ENCODE measurements at regions not wholly inside any gene's neighbourhood (a gene's known extent, or its start where the extent isn't known, plus 50 kb on each side); places are given as distances from the start of the nearest gene placed in this dataset.
A peak's percentile ranks its signal among the peaks of the same experiment; 100 is the strongest.
"Not testable (repeated sequence)": the region's sequence is repeated elsewhere in the genome, so short reads cannot be mapped to it uniquely, and the experiment has no call there.

DNA sequence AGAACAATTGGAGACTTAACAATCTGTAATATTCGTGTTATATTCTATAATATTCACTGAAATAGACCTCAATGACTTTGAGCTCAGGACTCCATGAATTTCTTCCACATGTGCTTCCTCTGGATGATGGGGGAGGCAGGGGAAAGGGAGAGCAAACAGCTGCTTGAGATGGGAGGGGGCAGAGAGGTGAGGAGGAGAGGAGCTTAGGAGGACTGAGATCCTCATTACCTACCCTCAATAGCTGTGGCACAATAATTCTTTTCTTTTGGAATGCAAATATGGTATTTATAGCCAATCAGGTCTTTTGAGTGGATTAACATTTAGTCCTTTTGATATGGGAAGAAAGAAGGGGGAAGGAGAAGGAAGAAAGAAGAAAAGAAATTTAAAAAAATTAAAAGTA, 64.1 kb upstream of the ZNF217 start:
- intact Hi-C loops (cut with micrococcal nuclease) = loop anchor here (2.0 to 10.0 kb wide), 4 partner anchors 35 to 235 kb away; no protein-coding TSS in a partner anchor
- Mint-ChIP-seq H3K27me3 (ENCODE audit: low read depth) (no peaks in the 10 kb centered on the region), H3K9me3 (no peaks in the 10 kb centered on the region), H3K4me1 (ENCODE audit: low read depth) (peaks cover 66% of the 10 kb centered on the region), H3K27ac (peak overlapping the region; percentile 39), H3K36me3 (ENCODE audit: low read depth) (no peaks in the 10 kb centered on the region), H3K4me3 (ENCODE audit: low read depth) (no peak overlapping the region)
- no peak for DNase-seq (ENCODE audit: low spot score)

DNA sequence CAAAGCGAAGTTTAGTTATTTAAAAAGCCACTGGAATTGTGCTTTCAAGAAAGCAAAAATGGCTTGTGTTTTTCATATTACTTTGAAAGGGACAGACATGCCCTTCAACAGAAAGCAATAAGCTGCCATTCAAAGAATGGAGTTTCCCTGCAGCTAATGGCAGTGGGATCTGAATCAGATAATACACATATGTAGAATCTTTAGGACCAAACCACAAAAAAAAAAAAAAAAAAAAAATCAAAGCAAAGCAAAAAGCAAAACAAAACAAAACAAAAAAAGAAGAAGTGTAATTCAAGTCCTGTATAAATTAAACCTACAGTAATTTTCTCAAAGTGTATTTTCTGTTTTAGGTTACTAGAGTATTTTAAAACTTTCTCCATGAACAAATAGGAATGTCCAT, 63.6 kb upstream of the ZNF217 start:
- peak overlapping the region; percentile 89 for H3K27ac Mint-ChIP-seq
- intact Hi-C loops (cut with micrococcal nuclease) = loop anchor here (2.0 to 10.0 kb wide), 4 partner anchors 35 to 236 kb away; no protein-coding TSS in a partner anchor
- H3K36me3 Mint-ChIP-seq (ENCODE audit: low read depth) = no peaks in the 10 kb centered on the region
- H3K9me3 Mint-ChIP-seq = no peaks in the 10 kb centered on the region
- H3K4me1 Mint-ChIP-seq (ENCODE audit: low read depth) = peaks cover 68% of the 10 kb centered on the region
- DNase-seq (ENCODE audit: low spot score) = no peak
- H3K27me3 Mint-ChIP-seq (ENCODE audit: low read depth) = no peaks in the 10 kb centered on the region
- peak overlapping the region; percentile 63 for H3K4me3 Mint-ChIP-seq (ENCODE audit: low read depth)

- no peaks in the 10 kb centered on the region for H3K9me3 Mint-ChIP-seq
- DNase-seq (ENCODE audit: low spot score) = no peak
- peaks cover 69% of the 10 kb centered on the region for H3K4me1 Mint-ChIP-seq (ENCODE audit: low read depth)
- intact Hi-C loops (cut with micrococcal nuclease) = loop anchor here (1.0 to 10.0 kb wide), 7 partner anchors 13 to 236 kb away; no protein-coding TSS in a partner anchor
- H3K36me3 Mint-ChIP-seq (ENCODE audit: low read depth) = no peaks in the 10 kb centered on the region
- no peaks in the 10 kb centered on the region for H3K27me3 Mint-ChIP-seq (ENCODE audit: low read depth)
- peak overlapping the region; percentile 63 for H3K4me3 Mint-ChIP-seq (ENCODE audit: low read depth)
- H3K27ac Mint-ChIP-seq = peak overlapping the region; percentile 89
Observed at GRCh38 chr20:53656293-53657202, 62.9 kb upstream of the ZNF217 start.

GRCh38 chr20:53655625-53656292, 62.1 kb upstream of the ZNF217 start:
- peaks cover 61% of the 10 kb centered on the region for H3K4me1 Mint-ChIP-seq (ENCODE audit: low read depth)
- H3K36me3 Mint-ChIP-seq (ENCODE audit: low read depth) = no peaks in the 10 kb centered on the region
- H3K9me3 Mint-ChIP-seq = no peaks in the 10 kb centered on the region
- no peak for DNase-seq (ENCODE audit: low spot score)
- H3K4me3 Mint-ChIP-seq (ENCODE audit: low read depth) = no peak overlapping the region
- peak overlapping the region; percentile 43 for H3K27ac Mint-ChIP-seq
- H3K27me3 Mint-ChIP-seq (ENCODE audit: low read depth) = no peaks in the 10 kb centered on the region
- intact Hi-C loops (cut with micrococcal nuclease) = loop anchor here (1.0 to 10.0 kb wide), 7 partner anchors 12 to 237 kb away; no protein-coding TSS in a partner anchor

- H3K4me3 Mint-ChIP-seq (ENCODE audit: low read depth) = no peak overlapping the region
- H3K36me3 Mint-ChIP-seq (ENCODE audit: low read depth) = no peaks in the 10 kb centered on the region
- H3K9me3 Mint-ChIP-seq = no peaks in the 10 kb centered on the region
- intact Hi-C loops (cut with micrococcal nuclease) = loop anchor here (5.0 to 10.0 kb wide), 2 partner anchors 33 to 190 kb away; no protein-coding TSS in a partner anchor
- peaks cover 55% of the 10 kb centered on the region for H3K4me1 Mint-ChIP-seq (ENCODE audit: low read depth)
- H3K27me3 Mint-ChIP-seq (ENCODE audit: low read depth) = no peaks in the 10 kb centered on the region
- DNase-seq (ENCODE audit: low spot score) = no peak
- H3K27ac Mint-ChIP-seq = peak overlapping the region; percentile 9
Observed at GRCh38 chr20:53654932-53655624, 61.4 kb upstream of the ZNF217 start.

- not testable (repeated sequence) for H3K27me3 Mint-ChIP-seq (ENCODE audit: low read depth); H3K36me3 Mint-ChIP-seq (ENCODE audit: low read depth); DNase-seq (ENCODE audit: low spot score); H3K27ac Mint-ChIP-seq; H3K4me3 Mint-ChIP-seq (ENCODE audit: low read depth); H3K9me3 Mint-ChIP-seq
- intact Hi-C loops (cut with micrococcal nuclease) = loop anchor here (10.0 kb wide), 1 partner anchor 190 kb away; no protein-coding TSS in a partner anchor
- peaks cover 53% of the 10 kb centered on the region for H3K4me1 Mint-ChIP-seq (ENCODE audit: low read depth)
Observed at GRCh38 chr20:53654521-53654920, 60.9 kb upstream of the ZNF217 start.

GRCh38 chr20:53652859-53653517, 59.3 kb upstream of the ZNF217 start:
- no peaks in the 10 kb centered on the region for H3K9me3 Mint-ChIP-seq
- H3K4me1 Mint-ChIP-seq (ENCODE audit: low read depth) = peaks cover 46% of the 10 kb centered on the region
- peak overlapping the region; percentile 75 for H3K4me3 Mint-ChIP-seq (ENCODE audit: low read depth)
- intact Hi-C loops (cut with micrococcal nuclease) = loop anchor here (1.0 to 10.0 kb wide), 5 partner anchors 10 to 220 kb away; no protein-coding TSS in a partner anchor
- H3K36me3 Mint-ChIP-seq (ENCODE audit: low read depth) = no peaks in the 10 kb centered on the region
- no peak for DNase-seq (ENCODE audit: low spot score)
- H3K27ac Mint-ChIP-seq = peak overlapping the region; percentile 99
- H3K27me3 Mint-ChIP-seq (ENCODE audit: low read depth) = no peaks in the 10 kb centered on the region

DNA sequence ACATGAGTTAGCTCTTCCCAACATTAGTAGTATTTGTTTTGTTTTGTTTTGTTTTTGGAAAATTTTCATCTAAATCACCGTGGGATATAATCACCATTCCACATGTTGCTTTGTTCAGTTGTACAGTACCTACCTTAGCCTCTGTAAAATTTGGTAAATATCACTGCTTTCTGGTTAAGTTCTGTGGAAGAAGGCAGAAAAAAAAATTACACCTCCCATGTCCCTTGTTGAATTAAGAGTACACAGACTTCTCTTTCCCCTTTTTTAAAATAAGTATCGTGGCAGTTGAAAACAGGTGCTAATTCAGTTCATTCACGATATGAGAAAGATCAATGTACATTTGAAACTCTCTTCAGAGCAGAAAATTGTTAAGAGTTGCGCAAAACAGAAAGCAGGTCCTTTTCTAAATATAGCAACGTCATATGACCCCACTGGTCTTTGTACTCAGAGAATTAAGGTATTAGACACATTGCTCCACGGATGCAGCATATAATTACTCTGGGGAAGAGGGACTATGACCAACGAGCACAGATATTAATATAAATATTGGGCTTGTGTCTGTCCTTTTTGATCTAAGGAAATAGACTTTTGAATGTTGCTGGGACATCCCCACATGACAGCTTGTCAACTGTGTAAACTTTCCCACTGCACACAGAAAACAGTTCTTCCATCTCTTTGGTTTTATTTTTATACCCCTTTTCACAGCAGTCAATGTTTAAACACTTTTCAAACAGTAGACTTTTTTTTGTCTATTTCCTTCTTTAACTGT, 58.6 kb upstream of the ZNF217 start:
- peak overlapping the region; percentile 99 for H3K27ac Mint-ChIP-seq
- no peaks in the 10 kb centered on the region for H3K36me3 Mint-ChIP-seq (ENCODE audit: low read depth)
- H3K9me3 Mint-ChIP-seq = no peaks in the 10 kb centered on the region
- H3K27me3 Mint-ChIP-seq (ENCODE audit: low read depth) = no peaks in the 10 kb centered on the region
- DNase-seq (ENCODE audit: low spot score) = no peak
- H3K4me1 Mint-ChIP-seq (ENCODE audit: low read depth) = peaks cover 39% of the 10 kb centered on the region
- intact Hi-C loops (cut with micrococcal nuclease) = loop anchor here (1.0 to 10.0 kb wide), 5 partner anchors 9 to 221 kb away; no protein-coding TSS in a partner anchor
- peak overlapping the region; percentile 75 for H3K4me3 Mint-ChIP-seq (ENCODE audit: low read depth)

GRCh38 chr20:53649493-53649892, 55.9 kb upstream of the ZNF217 start:
- H3K9me3 Mint-ChIP-seq; DNase-seq (ENCODE audit: low spot score); intact Hi-C loops (cut with micrococcal nuclease); H3K27ac Mint-ChIP-seq; H3K36me3 Mint-ChIP-seq (ENCODE audit: low read depth); H3K4me3 Mint-ChIP-seq (ENCODE audit: low read depth); H3K27me3 Mint-ChIP-seq (ENCODE audit: low read depth): not testable (repeated sequence)
- peaks cover 28% of the 10 kb centered on the region for H3K4me1 Mint-ChIP-seq (ENCODE audit: low read depth)

DNA sequence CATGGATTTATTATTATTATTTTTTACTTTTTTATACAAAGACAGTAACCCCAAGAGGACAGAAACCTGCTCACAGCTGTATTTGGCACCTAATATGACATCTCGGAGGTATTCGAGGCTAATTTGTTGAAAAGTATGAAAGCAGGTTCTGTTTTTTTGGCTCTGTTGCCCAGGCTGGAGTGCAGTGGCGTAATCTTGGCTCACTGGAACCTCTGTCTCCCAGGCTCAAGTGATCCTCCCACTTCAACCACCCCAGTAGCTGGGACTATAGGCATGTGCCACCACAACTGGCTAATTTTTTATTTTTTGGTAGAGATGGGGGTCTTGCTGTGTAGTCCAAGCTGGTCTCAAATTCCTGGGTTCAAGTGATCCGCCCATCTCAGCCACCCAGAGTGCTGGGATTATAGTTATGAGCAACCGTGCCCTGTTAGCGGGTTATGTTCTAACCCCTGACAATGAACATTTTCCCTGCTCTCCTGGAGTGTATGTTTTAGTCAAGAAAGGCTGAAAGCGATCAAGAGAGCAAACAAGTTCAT, 53.7 kb upstream of the ZNF217 start:
- intact Hi-C loops (cut with micrococcal nuclease) = no loop called here
- no peaks in the 10 kb centered on the region for H3K27me3 Mint-ChIP-seq (ENCODE audit: low read depth)
- H3K27ac Mint-ChIP-seq = no peak overlapping the region
- no peak overlapping the region for H3K4me3 Mint-ChIP-seq (ENCODE audit: low read depth)
- no peaks in the 10 kb centered on the region for H3K36me3 Mint-ChIP-seq (ENCODE audit: low read depth)
- no peak for DNase-seq (ENCODE audit: low spot score)
- H3K4me1 Mint-ChIP-seq (ENCODE audit: low read depth) = peaks cover 27% of the 10 kb centered on the region
- H3K9me3 Mint-ChIP-seq = no peaks in the 10 kb centered on the region

DNA sequence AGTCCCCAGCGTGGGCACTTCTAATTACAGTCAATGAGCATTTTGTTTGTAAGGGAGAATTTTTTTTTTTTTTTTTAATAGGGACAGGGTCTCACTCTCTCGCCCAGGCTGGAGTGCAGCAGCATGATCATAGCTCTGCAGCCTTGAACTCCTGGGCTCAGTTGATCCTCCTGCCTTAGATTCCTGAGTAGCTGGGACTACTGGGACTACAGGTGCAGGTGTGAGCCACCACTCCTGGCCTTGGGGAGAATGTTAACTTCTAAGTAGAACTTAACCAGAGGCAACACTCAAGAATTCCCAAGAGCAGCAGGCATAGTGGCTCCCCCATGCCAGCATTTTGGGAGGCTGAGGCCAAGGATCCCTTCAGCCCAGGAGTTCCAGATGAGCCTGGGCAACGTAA, 52.9 kb upstream of the ZNF217 start:
- intact Hi-C loops (cut with micrococcal nuclease) = no loop called here

More for the DNA sequence above, 52.9 kb upstream of the ZNF217 start:
- Mint-ChIP-seq H3K4me1 (ENCODE audit: low read depth) (peaks cover 26% of the 10 kb centered on the region), H3K27ac (no peak overlapping the region), H3K27me3 (ENCODE audit: low read depth) (no peaks in the 10 kb centered on the region), H3K4me3 (ENCODE audit: low read depth) (no peak overlapping the region), H3K9me3 (no peaks in the 10 kb centered on the region), H3K36me3 (ENCODE audit: low read depth) (no peaks in the 10 kb centered on the region)
- no peak for DNase-seq (ENCODE audit: low spot score)
